ENCODE measurements at regions not wholly inside any gene's neighbourhood (a gene's known extent, or its start where the extent isn't known, plus 50 kb on each side); places are given as distances from the start of the nearest gene placed in this dataset.

DNA sequence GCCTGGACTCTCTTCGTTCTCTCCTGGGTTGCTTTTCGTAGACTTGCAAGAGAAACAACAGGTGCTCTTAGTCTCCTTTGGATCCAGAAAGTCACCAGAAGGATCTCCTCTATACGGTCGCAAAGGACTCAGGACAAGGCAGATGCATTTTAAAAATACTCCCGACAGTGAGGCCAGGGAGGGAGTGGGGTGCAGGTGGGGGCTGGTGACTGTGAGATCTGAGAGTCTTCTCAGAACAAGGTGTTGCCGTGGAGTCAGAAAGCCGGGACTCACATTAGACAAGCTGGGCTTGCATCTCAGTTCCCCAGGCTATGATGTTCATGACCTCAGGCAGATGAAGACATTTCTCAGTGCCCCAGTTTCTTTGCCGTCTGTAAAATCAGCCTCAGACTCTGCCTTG, 507.2 kb downstream of the TCERG1L start:
- DNase-seq = no peak

DNA sequence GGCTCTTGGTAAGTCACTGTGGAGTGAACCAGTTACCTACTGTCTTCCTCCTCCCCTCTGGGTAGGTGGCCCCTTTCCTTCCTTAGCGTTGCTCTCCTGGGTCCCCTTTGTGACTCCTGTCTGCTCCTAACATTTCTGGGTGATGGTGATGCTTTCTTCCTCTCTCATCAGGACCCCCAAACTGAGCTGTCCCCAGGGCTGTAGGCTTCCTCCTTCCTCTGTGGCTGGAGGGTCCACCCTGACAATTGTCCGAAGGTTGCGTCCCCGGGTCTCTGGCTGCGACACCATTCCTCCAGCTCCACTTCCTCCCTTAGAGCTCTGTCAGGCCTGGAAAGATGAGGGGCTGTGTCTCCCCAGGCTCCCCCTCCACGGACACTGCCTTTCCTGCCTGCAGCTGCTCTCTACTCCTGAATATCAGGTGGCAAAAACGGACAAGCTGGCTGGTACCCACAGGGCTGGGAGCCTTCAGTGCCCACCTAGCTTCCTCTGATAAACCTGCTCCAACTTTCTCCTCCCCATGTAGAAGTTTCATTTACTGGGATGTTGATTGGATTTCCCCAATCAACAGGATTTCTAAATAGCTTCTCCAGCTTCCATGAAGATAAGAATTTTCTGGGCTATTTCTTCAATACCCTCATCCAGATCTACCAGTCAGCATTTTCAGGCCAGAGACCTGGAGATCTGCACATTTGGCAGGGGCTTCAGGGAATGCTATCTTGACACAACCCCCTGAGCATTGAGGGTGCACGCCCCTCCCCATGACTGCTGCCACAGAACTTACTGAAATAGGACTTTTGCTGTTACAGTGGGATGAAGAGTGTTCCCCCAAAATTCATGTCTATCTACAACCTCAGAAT, 506.5 kb downstream of the TCERG1L start:
- no peak for DNase-seq

DNA sequence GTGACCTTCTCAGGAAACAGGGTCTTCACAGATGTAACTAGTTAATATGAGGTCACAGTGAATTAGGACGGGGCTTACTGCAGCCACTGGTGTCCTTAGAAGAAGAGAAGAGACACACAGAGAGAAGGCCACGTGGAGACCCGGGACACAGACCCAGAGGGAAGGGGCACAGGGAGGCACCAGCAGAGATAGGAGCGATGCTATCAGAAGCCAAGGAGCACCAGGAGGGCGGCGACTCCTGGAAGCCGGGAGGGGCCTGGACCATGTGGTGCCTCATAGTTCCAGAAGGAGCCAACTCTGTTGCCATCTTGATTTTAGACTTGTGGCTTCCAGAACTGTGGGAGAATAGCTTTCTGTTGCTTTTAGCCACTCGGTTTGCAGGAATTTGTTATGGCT, 505.9 kb downstream of the TCERG1L start:
- no peak for DNase-seq

DNA sequence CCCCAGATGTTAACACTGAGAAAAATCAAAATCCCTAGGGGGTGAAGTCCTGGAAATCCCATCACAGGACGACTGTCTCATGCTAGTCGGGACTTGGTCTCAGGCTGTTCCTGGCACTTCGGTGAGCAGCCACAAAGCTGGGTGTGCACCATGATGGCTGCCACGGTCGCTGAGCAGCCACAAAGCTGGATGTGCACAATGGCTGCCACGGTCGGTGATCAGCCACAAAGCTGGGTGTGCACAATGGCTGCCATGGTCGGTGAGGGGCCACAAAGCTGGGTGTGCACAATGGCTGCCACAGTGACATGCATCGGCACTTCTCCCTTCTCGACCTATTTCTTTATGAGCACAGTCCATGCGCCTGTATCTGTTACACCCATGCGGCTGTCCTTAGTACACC, 505.1 kb downstream of the TCERG1L start:
- no peak for DNase-seq

DNA sequence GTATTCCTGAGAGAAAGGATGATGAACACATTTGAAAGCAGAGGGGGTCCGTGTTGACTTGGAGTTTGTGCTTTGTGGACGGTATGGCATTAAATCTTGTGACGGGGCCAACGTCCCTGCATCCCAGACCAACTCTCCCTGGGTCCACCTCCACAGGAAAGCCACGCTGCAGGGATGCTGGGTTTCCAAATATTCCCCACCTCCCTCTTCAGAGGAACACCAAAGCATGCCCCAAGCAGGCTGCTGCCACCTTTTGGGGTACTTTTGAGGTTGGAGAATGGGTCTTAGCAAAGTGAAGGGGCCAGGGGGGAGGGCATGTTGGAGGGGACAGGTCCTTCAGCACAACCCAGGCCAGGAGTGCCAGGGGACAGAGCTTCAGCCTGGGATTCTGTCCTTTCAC, 504.4 kb downstream of the TCERG1L start:
- no peak for DNase-seq

DNA sequence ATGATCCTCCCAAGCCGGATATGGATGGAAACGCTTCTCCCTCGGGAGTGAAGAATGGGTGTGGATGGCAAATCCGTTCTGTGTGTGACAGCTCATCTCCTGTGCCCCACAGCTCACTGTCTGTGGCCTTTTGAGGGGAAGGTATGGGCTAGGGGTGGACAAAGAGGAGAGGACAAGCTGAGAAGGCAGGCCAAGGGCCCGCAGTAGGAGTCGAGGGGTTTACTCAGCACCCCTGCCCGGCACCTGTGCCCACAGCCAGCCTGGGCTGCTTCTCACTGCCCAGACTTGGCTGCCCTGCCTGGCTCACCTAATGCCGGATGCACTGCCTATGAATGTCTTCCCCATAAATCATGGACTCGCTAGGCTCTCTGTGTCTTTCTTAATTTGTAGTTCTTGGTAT, 503.8 kb downstream of the TCERG1L start:
- DNase-seq = no peak

DNA sequence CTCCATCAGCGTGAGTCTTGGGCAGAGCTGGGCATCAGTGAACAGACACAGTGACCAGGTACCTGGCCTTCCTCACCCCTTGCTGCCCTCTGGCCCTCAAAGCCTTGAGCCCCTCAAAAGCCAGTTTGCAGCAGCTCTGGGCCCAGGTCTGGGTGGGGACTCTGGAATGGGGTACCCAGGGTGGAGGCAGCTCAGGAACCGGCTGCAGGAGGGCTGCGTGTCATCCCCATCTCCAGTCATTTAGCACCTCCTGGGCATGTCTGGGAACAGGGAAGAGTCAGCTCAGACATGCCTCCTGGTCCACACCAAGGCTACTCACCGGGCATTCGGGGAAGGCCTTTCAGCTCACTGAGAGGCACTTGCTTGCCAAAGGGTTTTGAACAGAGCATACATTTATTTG, 503.3 kb downstream of the TCERG1L start:
- no peak for DNase-seq

DNA sequence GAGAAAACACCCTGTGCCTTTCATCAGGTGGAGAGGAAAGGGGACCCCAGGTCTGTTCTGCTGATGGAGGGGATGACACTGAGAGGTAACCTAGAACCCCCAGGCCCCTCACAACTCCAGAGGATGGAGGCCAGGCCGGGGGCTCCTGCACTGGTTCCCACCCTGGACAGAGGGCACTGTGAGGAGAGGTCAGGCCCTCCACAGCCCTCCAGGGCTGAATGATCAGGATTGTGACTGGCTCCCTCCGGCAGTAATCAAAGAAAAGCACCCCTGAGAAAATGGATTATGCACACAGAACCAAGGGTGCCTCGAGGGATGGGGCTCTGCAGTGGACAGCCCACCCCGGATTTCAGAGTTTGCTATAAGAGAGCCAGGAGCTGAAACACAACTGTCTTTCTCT, 502.8 kb downstream of the TCERG1L start:
- no peak for DNase-seq

DNA sequence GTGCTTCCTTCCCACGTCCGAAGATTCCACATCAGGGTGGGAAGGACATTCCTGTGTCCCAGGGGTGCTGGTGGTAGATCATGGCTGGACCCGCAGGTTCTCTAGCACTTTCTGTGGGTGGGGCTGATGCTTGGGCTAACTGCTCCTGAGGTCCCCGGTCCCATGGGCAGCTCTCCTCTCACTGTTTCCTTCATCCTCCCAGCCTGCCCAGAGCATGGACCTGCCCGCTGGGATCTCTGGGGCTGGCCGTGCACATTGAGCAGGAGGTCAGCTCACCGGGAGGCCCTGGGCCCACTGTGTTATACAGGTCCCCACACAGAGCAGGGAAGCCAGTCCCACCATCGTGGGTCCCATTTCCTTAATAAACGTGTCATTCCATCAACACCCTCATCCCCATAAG, 502.3 kb downstream of the TCERG1L start:
- DNase-seq = no peak

DNA sequence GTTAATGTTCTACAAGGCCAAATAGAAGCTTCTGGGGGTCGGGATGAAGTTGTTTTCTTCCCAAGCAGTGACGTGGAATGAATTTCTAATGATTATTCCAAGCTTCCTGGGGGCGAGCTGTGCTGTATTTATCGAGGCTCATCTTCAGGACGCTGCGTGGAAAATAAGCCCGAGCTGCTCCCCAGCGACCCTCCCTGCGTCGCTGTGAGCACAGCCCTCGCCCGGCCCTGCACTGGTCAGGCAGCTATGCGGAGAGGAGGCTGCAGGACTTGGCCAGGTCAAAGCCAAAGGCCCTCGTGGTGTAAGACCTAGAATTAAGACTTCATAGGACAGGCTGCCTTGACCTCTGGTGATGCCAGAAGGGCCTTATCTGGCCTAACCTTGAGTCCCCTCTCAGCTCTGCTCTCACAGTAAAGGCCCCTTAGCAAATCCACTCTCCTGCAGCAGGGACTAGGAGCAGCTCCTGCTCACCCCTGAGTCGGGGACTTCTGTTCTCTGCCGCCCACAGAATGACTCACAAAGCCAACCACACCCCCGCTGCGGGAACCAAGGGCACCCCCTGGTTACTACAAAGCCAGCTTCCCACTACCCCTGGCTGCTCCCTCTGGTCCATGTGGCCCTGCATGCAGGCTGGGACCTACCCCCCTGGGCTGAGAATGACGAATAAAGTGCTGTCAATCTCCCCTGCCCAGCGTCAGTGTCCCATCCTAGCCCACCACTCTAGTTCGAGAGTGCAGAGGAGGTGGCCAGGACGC, 501.6 kb downstream of the TCERG1L start:
- no peak for DNase-seq

DNA sequence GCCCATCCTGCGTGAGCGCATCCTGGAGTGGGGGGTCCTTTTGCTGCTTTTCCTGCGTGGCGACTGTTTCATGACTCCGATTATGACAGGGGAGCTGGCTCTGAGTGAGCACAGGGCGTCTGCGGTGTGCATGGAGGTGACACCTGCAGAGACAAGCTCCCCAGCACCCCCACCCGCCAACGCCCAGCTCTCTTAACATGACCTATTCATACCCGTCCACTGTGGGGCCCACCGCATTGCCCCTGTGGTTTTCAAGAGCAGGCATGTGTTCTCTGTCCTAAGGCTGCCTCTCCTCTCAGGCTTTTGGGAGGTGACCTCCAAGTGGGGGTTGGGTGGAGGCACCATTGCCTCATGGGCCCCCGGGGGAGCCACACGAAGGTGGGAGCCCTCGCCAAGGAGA, 500.7 kb downstream of the TCERG1L start:
- no peak for DNase-seq

DNA sequence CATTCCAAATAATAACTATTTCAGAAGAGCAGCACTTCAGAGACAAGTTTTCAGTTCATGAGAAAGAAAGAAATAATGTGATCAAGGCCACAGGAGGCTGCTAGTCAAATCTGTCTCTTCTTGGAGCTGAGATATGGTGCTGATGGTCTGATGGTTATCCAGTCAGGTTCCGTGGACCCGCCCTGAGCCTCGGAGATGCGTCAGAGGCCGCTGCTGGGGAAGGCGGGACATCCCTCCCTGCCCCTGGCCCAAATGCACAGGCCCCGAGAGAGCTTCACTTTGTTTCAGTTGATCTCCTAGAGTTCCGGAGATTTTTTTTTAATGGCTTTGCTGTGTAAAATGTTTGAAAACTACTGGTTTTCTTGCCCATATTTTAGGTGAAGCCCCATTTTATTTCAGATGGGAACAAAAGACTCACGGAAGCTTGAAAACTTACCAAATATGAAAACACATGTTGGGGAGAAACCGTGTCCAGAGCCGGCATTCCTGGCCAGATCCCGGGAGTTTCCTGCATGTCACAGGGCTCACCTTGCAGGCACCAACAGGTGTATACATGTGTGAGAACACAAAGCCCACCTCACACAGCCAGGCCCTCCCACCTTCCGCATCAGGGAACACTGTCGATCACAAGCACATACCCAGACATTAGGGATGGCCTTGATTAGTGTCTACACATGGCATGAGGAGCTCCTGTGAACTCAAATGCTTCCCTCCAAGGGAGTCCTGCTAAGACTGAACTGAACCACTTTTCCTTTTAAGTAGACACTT, 499.0 kb downstream of the TCERG1L start:
- DNase-seq = no peak

DNA sequence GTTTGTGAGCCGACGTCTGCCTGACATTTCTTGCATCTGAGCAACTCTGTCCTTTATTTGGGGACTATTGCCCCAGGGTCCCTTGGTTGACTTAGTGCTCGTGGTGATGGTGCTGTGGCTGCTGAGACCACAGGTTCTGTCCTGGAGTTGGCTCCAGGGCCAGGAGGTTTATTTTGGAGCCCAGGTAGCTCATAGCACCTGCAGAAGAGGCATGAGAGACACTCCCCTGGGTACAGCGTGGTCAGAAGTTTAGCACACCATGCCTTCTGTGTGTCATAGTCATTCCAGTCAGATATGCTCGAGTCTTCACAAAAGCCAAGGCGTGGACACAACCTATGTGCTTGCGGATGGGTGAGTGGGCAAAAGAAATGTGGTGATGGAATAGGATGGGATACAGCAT, 496.9 kb downstream of the TCERG1L start:
- no peak for DNase-seq

DNA sequence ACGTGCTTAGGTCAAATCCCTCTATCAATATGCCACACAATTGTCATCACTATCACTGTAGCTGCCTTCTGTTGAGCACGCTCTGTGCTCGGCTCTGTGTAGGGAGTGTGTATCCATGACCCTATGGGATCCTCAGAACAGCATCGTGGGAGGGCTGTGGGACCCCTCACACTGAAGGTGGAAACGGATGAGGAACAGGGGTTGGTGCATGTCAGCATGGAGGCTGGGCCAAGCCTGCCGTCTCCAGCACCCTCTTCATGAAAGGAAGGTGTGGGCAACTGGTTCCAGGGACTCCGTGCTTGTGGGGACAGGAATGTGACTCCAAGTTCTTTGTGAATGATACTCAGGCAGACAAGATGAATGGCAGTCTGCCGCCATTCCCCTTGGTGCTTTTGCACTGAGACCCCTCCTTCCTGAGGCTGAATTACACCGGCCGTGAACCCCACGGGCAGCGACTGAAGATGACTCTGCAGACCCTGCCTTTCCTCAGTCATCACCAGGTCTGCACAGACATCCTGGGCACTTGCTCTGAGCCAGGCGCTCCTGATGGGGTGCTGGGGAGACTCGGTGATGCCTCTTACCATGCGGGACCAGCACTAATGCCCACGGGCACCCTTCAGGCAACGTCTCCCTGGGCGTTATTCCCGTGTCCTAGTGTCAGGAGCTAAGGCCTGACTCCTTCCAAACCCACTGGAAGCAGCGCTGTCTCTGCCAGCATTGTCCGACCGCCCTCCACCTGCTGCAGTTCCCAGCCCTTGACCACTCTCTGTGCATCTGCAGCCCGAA, 495.2 kb downstream of the TCERG1L start:
- no peak for DNase-seq

DNA sequence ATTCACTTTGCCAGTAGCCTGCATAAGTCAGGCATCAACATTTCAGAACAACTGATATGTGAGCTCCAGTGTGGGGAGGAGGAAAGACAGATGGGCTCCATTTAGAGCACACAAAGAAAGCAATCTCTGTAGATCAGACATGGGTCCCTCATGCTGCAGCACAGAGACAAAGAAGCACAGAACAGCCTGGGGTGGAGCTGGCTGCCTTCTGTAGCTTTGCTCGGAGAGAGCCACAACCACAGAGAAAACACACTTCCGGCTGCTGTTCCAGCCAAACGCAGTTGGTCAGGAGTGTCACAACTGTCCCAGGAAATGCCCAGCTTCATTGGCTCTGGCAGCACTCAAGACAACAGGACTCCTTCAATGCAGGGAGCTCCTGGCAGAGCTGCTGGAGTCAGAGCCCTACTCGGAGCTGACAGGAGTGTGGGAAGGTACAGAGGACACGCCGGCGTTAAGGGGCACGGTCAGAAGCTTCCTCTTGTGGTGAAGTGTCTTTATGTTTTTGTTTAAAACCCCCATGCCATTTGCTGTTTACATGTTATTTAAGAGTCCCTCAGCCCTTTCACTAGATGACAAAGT, 494.4 kb downstream of the TCERG1L start:
- no peak for DNase-seq

DNA sequence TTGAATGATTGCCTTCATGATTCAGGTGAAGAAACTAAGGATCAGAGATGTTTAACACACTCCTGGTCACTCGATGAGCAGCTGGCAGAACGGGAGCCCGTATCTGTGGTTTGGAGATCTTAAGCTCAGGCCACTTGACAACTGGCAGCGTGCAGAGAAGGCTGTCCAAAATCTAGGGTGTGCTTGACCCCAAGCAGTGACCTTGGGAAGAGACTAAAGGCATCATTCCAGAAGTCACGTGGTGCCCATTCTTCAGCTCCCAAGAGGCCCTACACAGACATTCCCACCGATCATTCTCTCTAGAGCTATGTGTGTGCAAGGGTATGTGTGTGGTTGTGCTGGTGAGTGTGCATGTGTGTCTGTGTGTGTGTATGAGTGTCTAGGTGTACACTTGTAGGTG, 493.8 kb downstream of the TCERG1L start:
- no peak for DNase-seq

DNA sequence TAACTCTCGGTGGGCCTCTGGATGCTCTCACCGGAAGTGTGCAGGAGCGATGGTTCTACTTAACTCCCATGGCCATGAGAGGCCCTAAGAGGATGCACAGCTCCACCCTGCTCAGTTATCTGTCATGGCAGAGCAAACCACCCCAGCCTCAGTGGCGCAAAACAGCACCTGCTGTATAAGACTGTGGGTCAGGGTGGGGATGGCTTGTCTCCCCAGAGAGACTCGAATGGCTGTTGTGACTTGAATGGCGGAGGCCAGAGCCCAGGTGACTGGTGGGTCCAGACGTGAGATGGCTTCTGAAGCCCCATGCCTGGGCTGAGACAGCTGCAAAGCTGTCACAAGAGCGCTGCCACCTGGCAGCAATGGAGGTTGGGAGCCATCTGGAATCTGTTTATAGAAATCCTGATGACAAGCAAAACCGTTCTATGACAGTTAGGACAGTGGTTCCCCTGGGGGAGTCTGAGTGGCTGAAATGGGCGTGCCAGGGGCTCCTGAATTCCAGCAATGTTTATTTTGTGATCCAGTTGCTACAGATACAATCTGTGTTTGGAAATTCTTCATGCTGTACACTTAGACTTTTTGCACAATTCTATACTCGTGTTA, 490.5 kb downstream of the TCERG1L start:
- DNase-seq = peak; percentile 65

DNA sequence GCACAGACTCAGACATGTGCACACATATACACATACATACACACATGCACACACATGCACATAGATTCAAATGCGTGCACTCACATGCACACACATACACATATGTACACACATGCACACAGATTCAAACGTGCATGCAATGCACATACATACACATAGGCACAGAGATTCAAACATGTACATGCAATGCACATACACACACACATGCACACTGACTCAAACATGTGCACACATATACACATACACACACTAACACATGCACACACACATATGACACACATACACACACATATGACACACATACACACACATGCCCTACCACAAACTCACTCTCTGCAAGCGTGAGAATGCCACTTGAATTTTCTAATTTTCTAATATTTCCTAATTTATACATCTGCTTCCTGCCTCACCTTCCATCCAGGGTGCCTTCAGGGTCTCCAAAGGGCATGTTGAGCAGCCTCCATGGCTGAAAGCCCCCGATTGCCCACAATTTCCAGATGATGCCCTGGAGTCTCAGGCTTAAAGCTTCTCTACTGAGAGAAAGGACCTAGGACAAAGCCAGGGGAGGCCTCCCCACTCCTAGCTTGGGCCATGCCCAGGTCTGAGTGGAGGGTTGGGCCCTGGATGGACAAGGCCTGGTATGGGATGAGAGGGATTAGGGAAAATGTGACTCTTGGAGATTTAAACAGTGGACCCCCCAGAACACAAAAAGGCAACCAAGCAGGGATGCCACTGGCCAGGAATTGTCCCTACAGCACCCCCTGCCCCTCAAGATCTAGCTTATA, 487.1 kb downstream of the TCERG1L start:
- no peak for DNase-seq

DNA sequence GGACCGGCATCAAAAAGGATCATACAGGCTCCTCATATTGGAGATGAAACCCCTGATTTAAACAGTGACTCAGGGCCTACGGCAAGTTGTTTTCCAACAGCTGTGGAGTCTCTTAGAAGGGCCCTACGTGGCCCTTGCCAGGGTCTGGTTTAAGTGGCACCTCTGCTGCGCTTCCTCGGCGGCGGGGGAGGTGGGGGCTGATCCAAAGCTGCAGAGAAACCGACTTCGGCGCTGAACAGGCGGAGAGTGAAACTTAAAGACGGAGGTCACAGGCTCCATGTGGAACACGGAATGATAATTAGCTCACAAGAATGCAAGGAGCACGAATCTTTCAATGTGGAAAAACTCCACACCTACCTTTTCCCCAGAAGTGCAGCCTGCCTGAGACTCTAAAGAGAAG, 477.9 kb downstream of the TCERG1L start:
- no peak for DNase-seq

DNA sequence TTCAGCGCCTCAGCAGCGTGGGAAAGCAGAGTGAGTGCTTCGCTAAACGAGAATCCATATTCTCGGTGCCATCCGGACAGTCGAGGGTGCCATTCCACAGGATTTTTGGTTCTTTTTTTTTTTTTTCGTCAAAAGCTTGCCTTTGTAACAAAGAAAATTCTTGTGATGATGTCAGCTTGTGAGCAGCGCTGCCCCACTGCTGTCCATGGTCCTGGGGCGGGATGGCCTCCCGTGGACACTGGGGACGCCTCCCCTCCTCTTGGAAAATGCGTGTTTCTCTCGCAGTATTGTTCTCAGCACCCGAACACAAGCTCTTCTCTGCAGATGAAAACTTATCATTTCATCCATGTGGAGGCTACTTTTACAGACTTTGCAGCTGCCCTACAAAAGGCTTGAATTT, 477.4 kb downstream of the TCERG1L start:
- peak; percentile 12 for DNase-seq

DNA sequence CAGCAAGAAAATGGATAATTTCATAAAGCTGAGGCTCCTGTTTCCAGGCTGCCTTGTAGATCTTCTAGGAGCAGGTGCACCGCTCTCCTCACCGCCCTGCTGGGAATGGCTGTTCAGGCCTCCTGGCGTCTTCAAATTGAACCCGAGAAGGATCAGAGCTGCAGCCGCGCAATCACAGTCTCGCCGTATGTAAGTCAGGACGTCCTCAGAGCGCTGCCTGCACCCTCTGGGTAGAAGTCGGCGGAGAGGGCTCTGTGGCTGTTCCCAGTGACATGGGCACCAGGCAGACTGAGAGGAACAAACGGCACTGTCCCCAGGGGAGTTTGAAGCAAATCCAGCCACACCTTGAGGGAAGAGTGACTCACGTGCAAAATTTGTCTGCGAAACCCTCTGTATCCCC, 476.9 kb downstream of the TCERG1L start:
- DNase-seq = no peak
